ENCODE measurements at regions not wholly inside any gene's neighbourhood (a gene's known extent, or its start where the extent isn't known, plus 50 kb on each side); places are given as distances from the start of the nearest gene placed in this dataset.

DNA sequence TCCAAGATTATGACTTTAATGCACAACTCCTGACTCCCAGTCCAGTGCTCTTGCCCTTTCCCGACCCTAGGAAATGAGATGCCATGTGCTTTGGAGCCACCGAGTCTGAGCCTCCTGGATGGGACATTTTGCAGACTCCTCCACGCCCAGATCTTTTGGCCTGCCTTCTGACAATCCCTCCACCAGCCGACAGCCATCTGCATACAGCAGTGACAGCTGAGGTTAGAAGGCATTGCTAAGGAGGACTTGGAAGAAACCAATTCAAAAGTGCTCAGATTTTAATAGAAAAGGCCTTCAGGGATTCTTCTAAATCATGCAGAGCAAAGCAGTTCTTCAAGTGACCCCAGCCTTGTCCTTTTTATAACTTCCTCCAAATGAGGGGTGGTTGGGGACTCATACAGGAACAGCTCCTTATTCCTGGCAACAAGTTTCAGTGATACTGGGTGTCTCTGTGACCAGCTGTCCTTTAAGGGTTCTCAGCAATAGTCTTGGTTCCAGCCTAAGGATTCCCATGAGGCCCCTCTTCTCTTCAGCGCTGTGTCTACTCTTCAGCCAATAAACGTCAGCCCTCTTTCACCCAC is 369.3 kb downstream of the PBX1 start:
- no peak overlapping the region for H3K27ac ChIP-seq (ENCODE audit: low read depth in 2 of 2, low read length in 1 of 2)
- no peaks in the 10 kb centered on the region for H3K9me2 ChIP-seq
- POLR2A ChIA-PET, result no interaction called here
- peaks cover 0 to 6% of the 10 kb centered on the region in 2 experiments; a peak in 1 of 4 replicates for H3K4me1 ChIP-seq (ENCODE audit: control insufficient read depth in 1 of 2, insufficient read depth in 2 of 2, low read depth in 1 of 2, low read length in 1 of 2)
- TF ChIP-seq, protein P1, sequence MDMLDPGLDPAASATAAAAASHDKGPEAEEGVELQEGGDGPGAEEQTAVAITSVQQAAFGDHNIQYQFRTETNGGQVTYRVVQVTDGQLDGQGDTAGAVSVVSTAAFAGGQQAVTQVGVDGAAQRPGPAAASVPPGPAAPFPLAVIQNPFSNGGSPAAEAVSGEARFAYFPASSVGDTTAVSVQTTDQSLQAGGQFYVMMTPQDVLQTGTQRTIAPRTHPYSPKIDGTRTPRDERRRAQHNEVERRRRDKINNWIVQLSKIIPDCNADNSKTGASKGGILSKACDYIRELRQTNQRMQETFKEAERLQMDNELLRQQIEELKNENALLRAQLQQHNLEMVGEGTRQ (IDR thresholded peaks at IDR 0.05; ENCODE audit: borderline replicate concordance, low read depth, low read length), result no peak
- TF ChIP-seq FOXM1 (IDR thresholded peaks at IDR 0.05; ENCODE audit: low read depth) (no peak), GABPA (IDR thresholded peaks at IDR 0.05; ENCODE audit: low read depth) (no peak), NFIC (IDR thresholded peaks at IDR 0.05; ENCODE audit: borderline replicate concordance) (no peak), TCF12 (IDR thresholded peaks at IDR 0.05) (no peak), RAD21 (IDR thresholded peaks at IDR 0.05; ENCODE audit: low read length) (no peak), NRF1 (IDR thresholded peaks at IDR 0.05; ENCODE audit: low read depth, low read length) (no peak), ELF1 (IDR thresholded peaks at IDR 0.05) (no peak), POLR2AphosphoS5 (IDR thresholded peaks at IDR 0.05; ENCODE audit: low read depth, low read length) (no peak), JUND (IDR thresholded peaks at IDR 0.05) (no peak), MEF2A (IDR thresholded peaks at IDR 0.05; ENCODE audit: borderline replicate concordance, low read depth) (no peak), CTCF (IDR thresholded peaks at IDR 0.05) (no peak), TAF1 (IDR thresholded peaks at IDR 0.05; ENCODE audit: borderline replicate concordance, low read depth, low read length) (no peak), MXI1 (IDR thresholded peaks at IDR 0.05; ENCODE audit: low read depth, low read length) (no peak), SMC3 (IDR thresholded peaks at IDR 0.05; ENCODE audit: low read depth, low read length) (no peak), GATA2 (CRISPR knock-in tag; IDR thresholded peaks at IDR 0.05) (no peak)
- TF ChIP-seq, protein P2, sequence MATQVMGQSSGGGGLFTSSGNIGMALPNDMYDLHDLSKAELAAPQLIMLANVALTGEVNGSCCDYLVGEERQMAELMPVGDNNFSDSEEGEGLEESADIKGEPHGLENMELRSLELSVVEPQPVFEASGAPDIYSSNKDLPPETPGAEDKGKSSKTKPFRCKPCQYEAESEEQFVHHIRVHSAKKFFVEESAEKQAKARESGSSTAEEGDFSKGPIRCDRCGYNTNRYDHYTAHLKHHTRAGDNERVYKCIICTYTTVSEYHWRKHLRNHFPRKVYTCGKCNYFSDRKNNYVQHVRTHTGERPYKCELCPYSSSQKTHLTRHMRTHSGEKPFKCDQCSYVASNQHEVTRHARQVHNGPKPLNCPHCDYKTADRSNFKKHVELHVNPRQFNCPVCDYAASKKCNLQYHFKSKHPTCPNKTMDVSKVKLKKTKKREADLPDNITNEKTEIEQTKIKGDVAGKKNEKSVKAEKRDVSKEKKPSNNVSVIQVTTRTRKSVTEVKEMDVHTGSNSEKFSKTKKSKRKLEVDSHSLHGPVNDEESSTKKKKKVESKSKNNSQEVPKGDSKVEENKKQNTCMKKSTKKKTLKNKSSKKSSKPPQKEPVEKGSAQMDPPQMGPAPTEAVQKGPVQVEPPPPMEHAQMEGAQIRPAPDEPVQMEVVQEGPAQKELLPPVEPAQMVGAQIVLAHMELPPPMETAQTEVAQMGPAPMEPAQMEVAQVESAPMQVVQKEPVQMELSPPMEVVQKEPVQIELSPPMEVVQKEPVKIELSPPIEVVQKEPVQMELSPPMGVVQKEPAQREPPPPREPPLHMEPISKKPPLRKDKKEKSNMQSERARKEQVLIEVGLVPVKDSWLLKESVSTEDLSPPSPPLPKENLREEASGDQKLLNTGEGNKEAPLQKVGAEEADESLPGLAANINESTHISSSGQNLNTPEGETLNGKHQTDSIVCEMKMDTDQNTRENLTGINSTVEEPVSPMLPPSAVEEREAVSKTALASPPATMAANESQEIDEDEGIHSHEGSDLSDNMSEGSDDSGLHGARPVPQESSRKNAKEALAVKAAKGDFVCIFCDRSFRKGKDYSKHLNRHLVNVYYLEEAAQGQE (IDR thresholded peaks at IDR 0.05; ENCODE audit: low read depth, low read length), result no peak
- TF ChIP-seq, protein P3, sequence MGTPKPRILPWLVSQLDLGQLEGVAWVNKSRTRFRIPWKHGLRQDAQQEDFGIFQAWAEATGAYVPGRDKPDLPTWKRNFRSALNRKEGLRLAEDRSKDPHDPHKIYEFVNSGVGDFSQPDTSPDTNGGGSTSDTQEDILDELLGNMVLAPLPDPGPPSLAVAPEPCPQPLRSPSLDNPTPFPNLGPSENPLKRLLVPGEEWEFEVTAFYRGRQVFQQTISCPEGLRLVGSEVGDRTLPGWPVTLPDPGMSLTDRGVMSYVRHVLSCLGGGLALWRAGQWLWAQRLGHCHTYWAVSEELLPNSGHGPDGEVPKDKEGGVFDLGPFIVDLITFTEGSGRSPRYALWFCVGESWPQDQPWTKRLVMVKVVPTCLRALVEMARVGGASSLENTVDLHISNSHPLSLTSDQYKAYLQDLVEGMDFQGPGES (IDR thresholded peaks at IDR 0.05; ENCODE audit: low read depth, low read length), result no peak
- no peaks in the 10 kb centered on the region for H4K20me1 ChIP-seq (ENCODE audit: insufficient read depth)
- no peaks in the 10 kb centered on the region for H3K36me3 ChIP-seq (replicated peaks in 1 of 2; ENCODE audit: control insufficient read depth in 1 of 2, insufficient read depth in 2 of 2, low read length in 1 of 2)
- CTCF ChIA-PET, result no interaction called here
- H3K9ac ChIP-seq, result no peak overlapping the region
- no peak overlapping the region for H3K4me2 ChIP-seq
- no peak overlapping the region for H3K4me3 ChIP-seq (ENCODE audit: low read depth in 2 of 2, low read length in 1 of 2)
- H3F3A ChIP-seq (replicated peaks; ENCODE audit: insufficient read depth), result no peaks in the 10 kb centered on the region
- H3K9me3 ChIP-seq, result no peaks in the 10 kb centered on the region
- no peak for DNase-seq
- 25% methylated on average over 6 of the region's 6 CpGs for WGBS (ENCODE audit: low lambda C conversion rate)
- no peaks in the 10 kb centered on the region for H3K79me2 ChIP-seq (ENCODE audit: insufficient read depth)
- no peaks in the 10 kb centered on the region for H3K27me3 ChIP-seq (ENCODE audit: insufficient read depth)
- H2AFZ ChIP-seq (ENCODE audit: low read depth), result no peak overlapping the region
